Stimulated activated CD8-positive, alpha-beta memory T cell treated with anti-CD3 and anti-CD28 coated beads, Interleukin-7, amount 100 ng/mL, for 1 hour (primary cell): ENCODE measurements at regions not wholly inside any gene's neighbourhood (a gene's known extent, or its start where the extent isn't known, plus 50 kb on each side); places are given as distances from the start of the nearest gene placed in this dataset.

ENCODE experiments used
- DNase-seq, 2 donors: peaks; one replicate each; pipeline ENCODE4 v3.0.0-alpha.2; 2020; ENCODE audit warnings: low read depth in 2 of 2

DNA sequence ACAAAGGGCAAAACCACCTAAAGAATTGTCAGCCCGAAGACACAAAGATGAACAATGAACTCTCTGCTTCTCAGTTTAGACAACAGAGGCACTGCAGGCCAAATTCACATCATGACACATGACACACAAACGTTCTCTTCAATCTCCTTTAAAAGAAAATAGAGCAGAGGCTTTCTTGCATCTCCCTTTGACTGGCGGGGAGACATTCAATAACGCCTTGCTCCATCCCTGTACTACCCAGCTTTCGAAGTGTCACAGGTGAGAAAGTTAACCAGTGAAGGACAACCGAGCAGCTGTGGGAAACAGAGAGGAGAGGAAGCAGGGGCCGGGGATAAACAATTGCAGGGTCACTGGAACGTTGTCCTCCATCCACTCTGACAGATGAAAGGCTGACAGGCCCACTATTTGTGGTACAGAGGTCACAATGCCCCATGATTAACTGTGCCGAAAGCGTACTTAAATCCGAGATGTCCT, 130.8 kb downstream of the PHLDA1 start:
- no peak for DNase-seq

DNA sequence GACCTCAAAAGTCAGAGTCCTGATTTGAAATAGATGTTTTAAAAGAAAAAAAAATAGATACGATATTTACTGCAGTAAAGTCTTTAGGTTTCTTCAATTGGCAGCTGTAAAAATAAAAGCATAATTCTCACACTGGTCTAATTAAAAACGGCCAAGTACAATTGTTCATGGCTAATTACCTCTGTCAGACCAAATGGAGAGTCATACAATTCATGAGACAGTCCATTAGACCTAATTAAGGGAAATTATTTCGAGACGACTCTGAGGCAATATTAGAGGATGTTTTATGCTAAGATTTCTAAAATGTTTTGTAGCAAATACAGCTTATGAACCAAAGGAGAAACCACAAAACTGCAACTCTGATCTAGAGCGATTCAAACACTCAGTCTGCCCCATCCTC, 131.3 kb downstream of the PHLDA1 start:
- DNase-seq = no peak

GRCh38 chr12:75894965-75895754, 136.4 kb downstream of the PHLDA1 start:
- DNase-seq = no peak

DNA sequence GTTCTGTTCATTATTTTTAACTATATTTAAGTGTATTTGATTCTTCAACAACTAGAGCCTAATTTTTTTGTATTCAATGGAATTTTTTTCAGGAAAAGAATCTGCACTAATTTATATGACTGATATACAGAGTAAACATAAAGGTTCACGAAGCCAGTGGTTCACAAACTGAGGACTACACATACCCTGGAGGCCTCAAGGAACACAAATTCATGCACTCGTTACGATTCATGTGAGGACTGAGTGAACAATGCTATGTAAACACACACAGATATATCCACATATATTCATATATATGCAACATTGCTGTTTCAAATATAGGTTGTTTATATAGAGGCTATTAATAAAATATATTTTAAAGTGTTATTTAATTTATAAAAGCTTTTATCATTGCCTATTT, 137.8 kb downstream of the PHLDA1 start:
- DNase-seq = no peak

DNA sequence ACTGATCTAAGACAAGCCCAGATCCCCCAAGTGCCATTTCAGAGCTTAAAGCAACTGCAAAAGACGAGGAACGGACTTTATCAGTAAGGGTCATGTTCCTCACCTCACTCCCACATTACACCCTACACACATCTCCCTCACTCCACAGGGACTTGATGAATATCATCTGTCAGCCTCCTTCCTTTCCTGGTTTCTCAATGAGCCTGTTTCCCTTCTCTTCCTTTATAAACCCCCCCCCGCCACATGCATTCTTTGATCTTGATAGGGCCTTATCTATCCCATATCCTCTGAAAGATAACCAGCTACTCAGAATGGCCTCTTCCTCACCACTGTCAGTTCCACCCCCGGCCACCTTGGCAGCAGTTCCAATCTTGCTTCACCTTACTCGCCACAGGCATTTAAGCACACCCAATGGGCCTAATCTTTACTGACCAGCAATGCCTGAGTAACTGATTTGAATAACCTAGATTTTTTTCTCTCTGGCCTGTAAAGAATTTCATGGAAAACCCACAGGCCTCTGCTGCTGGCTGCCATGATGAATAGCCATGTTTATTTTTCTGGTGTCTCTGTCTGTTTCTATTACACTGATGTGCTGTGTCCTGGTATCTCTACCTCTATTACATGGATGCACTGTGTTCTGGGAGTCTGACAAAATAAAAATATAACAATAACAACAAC, 138.7 kb downstream of the PHLDA1 start:
- DNase-seq = no peak

DNA sequence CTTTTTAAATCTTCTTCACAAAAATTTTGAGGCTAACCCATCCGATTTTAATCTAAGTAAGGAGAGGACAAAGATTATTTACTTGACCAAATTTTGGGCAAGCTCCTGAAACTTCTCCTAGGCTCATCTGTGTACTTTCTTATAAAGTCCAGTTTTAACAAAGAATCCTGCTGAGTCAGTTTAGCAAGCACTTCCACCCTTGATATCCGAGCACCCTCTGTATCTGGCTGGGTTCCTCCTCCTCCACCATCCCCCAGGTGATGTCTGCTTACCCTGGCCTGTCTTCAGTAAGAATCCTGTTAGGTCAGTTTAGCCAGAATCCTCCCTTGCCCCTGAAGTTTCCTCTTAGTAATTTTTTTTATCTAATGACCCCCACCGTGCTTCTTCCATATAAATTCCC, 140.5 kb downstream of the PHLDA1 start:
- DNase-seq = no peak

DNA sequence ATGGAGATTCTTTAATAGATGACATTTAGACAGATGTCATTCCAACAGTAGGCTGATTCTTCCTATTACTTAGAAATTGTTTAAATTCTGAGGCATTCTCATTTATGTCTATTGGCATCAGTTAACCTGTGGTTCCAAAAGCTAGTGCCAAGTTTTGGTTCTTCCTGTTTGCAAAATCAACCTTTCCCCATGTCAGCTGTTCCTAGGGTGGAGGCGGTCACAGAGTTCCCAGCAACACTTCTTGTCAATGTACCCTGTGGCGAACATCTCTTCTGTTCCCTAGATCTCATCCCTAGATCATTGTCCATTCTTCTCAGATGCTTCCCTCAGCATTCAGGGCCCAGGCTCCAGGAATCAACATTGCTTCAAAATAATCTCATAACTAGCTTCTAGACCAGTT, 140.9 kb downstream of the PHLDA1 start:
- DNase-seq = no peak

DNA sequence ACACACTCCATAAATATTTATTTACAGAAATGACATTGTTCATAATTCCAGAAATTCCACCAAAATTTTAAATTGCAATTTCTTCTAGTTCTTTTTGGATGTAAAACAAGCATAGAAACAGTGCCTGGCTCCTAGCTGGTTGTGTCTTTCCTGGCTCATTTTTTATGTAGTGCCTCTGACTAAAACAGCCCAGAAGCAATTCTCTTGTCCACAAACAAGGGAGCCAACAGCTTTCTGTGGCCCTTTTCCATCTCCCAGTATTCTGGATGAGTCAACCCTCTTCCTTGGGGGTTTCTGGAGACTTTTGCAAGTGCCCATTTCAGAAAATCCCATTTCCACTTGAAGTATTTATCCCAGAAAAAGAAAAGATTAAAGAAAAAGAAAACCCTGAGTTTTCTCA, 141.4 kb downstream of the PHLDA1 start:
- no peak for DNase-seq

DNA sequence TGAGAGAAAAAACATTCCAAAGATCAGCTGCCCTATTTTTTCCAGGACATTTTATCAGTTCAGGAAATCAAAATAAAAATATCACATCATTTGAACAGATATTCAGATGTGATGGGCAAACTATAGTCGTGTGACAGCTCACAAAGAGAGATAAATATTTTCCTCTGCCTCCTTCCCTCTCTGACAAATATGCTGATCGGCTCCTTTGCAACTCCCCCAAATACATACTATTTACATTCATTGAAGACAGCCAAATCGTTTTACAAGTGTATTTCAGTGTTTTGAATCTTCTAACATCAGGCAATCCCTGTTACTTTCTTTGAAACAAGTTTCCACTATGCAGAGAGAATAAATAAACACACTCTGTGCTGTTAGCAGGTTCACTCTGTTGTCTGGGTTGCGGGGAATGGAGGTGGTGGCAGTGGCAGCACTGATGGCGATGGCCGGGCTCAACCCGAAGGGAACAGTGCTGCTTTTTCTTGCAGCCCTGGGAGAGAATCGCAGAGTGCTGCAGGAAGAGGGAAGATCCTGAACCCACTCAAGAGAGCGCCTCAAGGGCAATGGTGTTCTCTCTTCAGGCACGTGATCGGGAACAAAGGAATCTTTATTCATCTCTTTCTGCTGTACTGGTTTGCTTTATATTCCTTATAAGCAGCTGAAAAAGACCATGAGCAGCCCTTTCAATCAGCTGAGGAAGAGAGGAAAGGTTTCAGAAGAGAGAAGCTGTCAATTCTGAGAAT, 142.5 kb downstream of the PHLDA1 start:
- DNase-seq = no peak

- DNase-seq = no peak
Observed at GRCh38 chr12:75888399-75888798, 143.2 kb downstream of the PHLDA1 start.

DNA sequence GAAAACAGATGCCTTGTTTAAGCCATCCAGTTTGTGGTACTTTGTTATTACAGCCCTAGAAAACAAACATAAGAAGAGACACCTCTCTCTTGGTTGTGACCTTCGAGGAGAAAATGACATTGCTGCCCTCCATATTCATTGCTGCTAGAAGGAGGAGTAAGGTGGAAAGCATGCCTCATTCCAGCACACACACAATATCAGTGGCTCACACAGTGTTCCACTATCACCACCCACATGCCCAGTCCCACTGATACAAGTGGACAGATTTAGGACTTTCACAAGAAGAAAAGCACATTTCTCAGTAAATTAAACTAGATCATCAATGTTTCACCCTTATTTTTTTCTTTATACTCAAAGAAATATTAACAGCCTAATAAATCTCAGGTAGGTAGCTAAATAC, 143.6 kb downstream of the PHLDA1 start:
- no peak for DNase-seq

- no peak for DNase-seq
Observed at GRCh38 chr12:75884465-75884985, 147.1 kb downstream of the PHLDA1 start.

- no peak for DNase-seq
Observed at GRCh38 chr12:75883241-75883640, 148.3 kb downstream of the PHLDA1 start.

DNA sequence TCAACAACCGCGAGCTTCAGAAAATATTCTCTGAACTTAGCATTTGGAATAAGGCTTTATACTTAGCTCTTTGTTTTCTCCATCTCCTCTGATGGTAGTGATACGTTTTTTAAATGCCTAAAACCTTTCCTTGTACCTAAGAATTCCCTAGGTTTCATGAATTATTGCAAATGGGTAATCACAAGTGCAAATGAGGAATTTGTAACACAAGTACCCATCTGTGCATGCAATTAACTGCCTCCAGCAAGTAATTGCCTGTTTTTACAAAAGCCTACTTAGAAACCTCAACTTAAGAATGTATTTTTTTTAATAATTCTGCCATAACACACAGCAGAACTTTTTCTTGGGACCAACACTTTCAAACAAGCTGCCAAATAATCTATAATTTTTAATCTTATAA, 149.2 kb downstream of the PHLDA1 start:
- no peak for DNase-seq

GRCh38 chr12:75881920-75882319, 149.7 kb downstream of the PHLDA1 start:
- DNase-seq = no peak

DNA sequence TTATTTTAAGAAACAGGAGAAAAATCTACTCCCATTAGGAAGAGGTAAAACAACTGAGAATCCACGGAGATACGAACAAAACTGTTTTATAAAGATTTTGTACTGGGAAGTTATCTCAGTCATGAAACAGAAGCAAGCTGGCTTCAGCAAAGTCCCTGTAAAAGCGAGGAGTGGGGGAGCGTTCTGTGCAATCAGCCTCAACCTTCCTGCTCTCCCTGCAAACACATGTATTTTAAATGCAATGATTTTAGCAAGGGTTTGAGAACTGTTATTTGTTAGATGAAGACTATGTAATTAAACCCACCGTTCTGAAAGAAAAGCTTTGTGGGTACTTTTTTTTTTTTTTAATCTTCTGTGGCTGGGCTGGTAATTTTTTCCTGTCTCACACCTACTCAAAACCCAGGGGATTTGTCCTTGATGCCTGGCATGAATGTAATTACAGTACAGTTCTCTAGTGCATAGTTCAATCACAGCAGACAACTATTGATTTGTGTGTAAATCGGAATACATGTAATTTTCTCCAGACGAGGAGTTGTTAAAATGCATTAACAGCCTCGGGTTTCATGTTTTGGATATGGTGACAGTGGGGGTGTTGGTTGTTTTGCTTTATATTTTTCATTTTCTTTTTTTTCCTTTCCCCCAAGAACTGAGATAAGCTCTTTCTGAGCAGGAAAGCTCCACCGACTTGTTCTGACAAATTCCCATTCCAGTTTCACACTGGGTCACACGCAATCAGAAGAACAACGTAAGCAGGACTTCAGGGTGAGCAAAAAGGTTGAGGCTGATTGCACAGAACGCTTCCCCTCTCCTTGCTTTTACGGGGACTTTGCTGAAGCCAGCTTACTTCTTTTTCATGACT, 153.6 kb downstream of the PHLDA1 start:
- no peak for DNase-seq

DNA sequence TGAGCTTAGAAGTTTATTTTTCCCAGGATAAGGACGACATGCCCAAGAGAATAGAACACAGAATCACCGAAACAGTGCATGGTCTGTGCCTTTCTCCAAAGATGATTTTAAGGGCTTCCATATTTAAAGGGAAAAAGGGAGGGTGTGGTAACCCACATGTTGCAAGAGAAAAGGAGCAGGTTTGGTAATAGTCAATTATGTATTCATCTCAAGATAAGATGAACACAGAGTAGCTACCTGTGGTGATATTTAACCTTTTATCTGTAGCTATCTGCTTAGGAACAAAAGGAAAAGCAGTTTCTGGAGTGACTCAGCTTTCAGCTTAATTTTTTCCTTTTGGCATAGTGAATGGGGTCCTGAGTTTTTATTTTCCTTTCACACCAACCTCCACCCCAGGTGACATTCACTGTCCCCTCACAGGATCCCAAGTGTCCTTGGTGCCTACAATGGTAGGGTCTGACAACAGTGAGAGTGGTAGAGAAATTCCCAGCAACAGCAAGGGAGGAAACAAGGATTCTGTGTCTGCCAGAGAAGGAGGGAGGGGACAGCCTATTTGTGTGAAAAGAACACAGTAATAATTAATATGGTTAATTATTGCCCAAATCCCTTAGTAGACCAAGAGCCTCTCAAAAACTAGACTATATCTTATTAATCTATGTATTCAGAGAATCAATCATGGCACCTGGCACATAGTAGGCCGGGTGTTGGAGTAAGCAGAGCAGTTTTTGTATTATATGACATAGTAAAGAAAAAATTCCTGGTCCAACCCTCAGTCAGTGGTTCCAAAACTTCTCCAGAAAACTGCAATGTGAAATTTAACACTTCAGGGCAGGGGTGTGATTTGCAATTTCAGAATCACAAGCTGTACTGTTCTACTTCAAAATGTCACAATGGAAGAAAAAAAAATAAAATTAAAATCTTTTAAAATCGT, 154.5 kb downstream of the PHLDA1 start:
- no peak for DNase-seq

DNA sequence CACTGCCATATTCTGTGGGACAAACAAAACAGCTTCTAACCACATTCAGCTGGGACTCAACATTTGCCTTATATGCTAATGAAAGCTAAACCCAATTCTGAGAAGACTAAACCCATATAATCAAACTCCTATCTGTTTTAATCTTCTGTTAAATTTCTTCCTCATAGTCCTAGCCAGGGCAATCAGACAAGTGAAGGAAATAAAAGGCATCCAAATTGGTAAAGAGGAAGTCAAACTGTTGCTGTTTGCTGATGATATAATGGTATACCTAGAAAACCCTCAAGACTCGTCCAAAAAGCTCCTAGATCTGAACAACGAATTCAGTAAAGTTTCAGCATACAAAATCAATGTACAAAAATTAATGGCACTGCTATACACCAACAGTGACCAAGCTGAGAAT, 157.1 kb downstream of the PHLDA1 start:
- DNase-seq = no peak

- DNase-seq = no peak
Observed at GRCh38 chr12:75872762-75873161, 158.8 kb downstream of the PHLDA1 start.

DNA sequence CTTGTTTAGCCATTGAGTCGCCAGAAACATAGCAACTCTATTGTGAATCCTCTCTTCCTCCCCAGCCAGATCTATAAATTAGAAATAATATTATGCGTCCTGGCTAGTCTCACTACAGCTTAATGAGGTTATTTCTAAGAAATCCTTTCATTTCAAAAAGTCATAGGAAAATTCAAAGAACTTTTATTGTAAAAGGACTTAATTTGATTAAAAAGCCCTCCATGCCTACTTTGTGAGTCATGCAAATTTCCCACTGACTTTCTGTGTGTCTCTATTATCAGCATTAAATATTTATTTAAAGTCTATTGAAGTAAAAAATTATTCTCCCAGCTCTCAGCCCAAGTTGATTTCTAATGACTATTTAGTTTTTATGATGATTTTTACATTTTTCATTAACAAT, 160.7 kb downstream of the PHLDA1 start:
- no peak for DNase-seq
